NT2/D1 (cell line): ENCODE measurements at regions not wholly inside any gene's neighbourhood (a gene's known extent, or its start where the extent isn't known, plus 50 kb on each side); places are given as distances from the start of the nearest gene placed in this dataset.

Experiments used
- SUZ12 ChIP-seq: IDR thresholded peaks from 2 replicates; pipeline ENCODE4 v1.6.1; 2011; ENCODE audit not compliant: insufficient read length, insufficient read depth; ENCODE audit errors: extremely low read depth
- ZNF274 ChIP-seq: IDR thresholded peaks from 2 replicates; pipeline ENCODE4 v1.6.1; 2011; ENCODE audit warnings: mild to moderate bottlenecking, low read depth, low read length

DNA sequence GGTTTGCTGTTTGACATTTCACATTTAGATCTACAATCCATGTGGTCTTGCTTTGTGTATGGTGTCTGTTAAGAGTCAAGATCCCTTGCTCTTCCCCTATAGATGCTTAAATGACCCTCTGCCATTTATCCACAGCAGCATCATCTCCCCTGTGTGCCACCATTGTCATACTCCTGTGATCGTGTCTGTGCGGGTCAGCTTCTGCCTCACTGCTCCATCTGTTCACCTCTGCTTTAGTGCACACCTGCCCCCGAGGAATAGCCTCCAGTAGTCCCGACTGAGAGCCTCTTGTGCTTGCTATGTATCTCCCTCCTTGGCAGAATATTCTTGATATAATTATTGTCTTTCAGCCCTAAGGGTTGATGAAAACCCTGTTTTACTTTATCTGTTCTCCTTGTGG lies 551.2 kb downstream of the CDH26 start:
- TF ChIP-seq ZNF274 (no peak), SUZ12 (no peak)
